ENCODE measurements at regions not wholly inside any gene's neighbourhood (a gene's known extent, or its start where the extent isn't known, plus 50 kb on each side); places are given as distances from the start of the nearest gene placed in this dataset.

GRCh38 chr1:238419209-238419608 lies 528.5 kb upstream of the ZP4 start (continued):
- TF ChIP-seq REST (IDR thresholded peaks at IDR 0.05) = no peak
- no peak for TF ChIP-seq HNF4A (conservative IDR thresholded peaks at IDR 0.05)
- no peak for TF ChIP-seq YY1 (IDR thresholded peaks at IDR 0.05)

GRCh38 chr1:238409932-238410331 lies 519.2 kb upstream of the ZP4 start:
- H3K27me3 ChIP-seq (ENCODE audit: control insufficient read depth in 4 of 4, insufficient read depth in 4 of 4, low read length in 3 of 4) = no peaks in the 10 kb centered on the region
- H3K36me3 ChIP-seq (ENCODE audit: control insufficient read depth in 4 of 4, insufficient read depth in 3 of 4, low read depth in 1 of 4, low read length in 3 of 4) = no peaks in the 10 kb centered on the region
- 90% methylated on average over 5 of the region's 5 CpGs for WGBS
- no peak overlapping the region for H3K27ac ChIP-seq (ENCODE audit: low read depth in 1 of 2, low read length in 2 of 2)
- TF ChIP-seq REST (IDR thresholded peaks at IDR 0.05) = no peak
- no peak for TF ChIP-seq FOXA1 (IDR thresholded peaks at IDR 0.05)
- TF ChIP-seq TAF1 (conservative IDR thresholded peaks at IDR 0.05) = no peak
- no peak for TF ChIP-seq SP1 (IDR thresholded peaks at IDR 0.05)
- TF ChIP-seq RAD21 (IDR thresholded peaks at IDR 0.05) = no peak
- TF ChIP-seq HNF4G (IDR thresholded peaks at IDR 0.05) = no peak
- no peak for TF ChIP-seq ZBTB33 (IDR thresholded peaks at IDR 0.05)
- TF ChIP-seq YY1 (IDR thresholded peaks at IDR 0.05) = no peak
- no peak for TF ChIP-seq MAX (IDR thresholded peaks at IDR 0.05)
- no peaks in the 10 kb centered on the region for H3K4me1 ChIP-seq (ENCODE audit: control insufficient read depth in 4 of 4, insufficient read depth in 4 of 4, low read length in 3 of 4)
- no peak for DNase-seq (ENCODE audit: low spot score)
- H3K4me3 ChIP-seq (ENCODE audit: low read depth in 1 of 3, low read length in 3 of 3) = no peak overlapping the region
- no peak overlapping the region for H3K9ac ChIP-seq (ENCODE audit: low read depth in 1 of 2, low read length in 2 of 2)
- H3K9me3 ChIP-seq (ENCODE audit: control insufficient read depth in 4 of 4, low read length in 3 of 4) = no peaks in the 10 kb centered on the region

- H3K9ac ChIP-seq (ENCODE audit: low read depth in 1 of 2, low read length in 2 of 2) = no peak overlapping the region
- no peaks in the 10 kb centered on the region for H3K27me3 ChIP-seq (ENCODE audit: control insufficient read depth in 4 of 4, insufficient read depth in 4 of 4, low read length in 3 of 4)
- no peak overlapping the region for H3K4me3 ChIP-seq (ENCODE audit: low read depth in 1 of 3, low read length in 3 of 3)
- WGBS = 82% methylated on average over 3 of the region's 3 CpGs
- H3K4me1 ChIP-seq (ENCODE audit: control insufficient read depth in 4 of 4, insufficient read depth in 4 of 4, low read length in 3 of 4) = no peaks in the 10 kb centered on the region
- H3K36me3 ChIP-seq (ENCODE audit: control insufficient read depth in 4 of 4, insufficient read depth in 3 of 4, low read depth in 1 of 4, low read length in 3 of 4) = no peaks in the 10 kb centered on the region
- no peak for DNase-seq (ENCODE audit: low spot score)
- H3K9me3 ChIP-seq (ENCODE audit: control insufficient read depth in 4 of 4, low read length in 3 of 4) = no peaks in the 10 kb centered on the region
- H3K27ac ChIP-seq (ENCODE audit: low read depth in 1 of 2, low read length in 2 of 2) = no peak overlapping the region
- no peak for TF ChIP-seq CTCF (IDR thresholded peaks at IDR 0.05; ENCODE audit: low read depth, low read length, missing input control)
- TF ChIP-seq REST (IDR thresholded peaks at IDR 0.05) = no peak
- no peak for TF ChIP-seq FOXA2 (IDR thresholded peaks at IDR 0.05)
- no peak for TF ChIP-seq MAX (IDR thresholded peaks at IDR 0.05)
- TF ChIP-seq ATF3 (IDR thresholded peaks at IDR 0.05) = no peak
- no peak for TF ChIP-seq HNF4A (conservative IDR thresholded peaks at IDR 0.05)
Measured at GRCh38 chr1:238409191-238409850, 518.6 kb upstream of the ZP4 start.
